ENCODE measurements at regions not wholly inside any gene's neighbourhood (a gene's known extent, or its start where the extent isn't known, plus 50 kb on each side); places are given as distances from the start of the nearest gene placed in this dataset.

DNA sequence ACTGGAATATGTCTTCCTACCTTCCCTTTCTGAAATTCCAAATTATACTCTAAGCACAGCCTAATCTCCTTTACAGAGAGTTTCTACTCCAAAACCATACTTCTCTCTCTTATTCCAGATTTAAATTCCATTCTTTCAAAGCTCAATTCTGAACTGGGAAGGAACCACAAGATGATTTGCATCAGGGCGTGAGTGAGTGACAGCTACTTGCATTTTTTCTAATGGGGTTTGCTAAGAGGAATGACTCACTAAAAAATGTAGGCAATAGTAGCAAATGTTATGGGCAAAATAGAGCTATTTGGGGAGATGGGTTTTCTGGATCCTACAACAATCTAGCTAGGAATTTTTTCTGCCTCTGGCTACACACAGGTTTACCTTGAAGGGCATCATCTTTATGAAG is 244.6 kb upstream of the PSMD7 start (continued):
- TF ChIP-seq, protein P1, sequence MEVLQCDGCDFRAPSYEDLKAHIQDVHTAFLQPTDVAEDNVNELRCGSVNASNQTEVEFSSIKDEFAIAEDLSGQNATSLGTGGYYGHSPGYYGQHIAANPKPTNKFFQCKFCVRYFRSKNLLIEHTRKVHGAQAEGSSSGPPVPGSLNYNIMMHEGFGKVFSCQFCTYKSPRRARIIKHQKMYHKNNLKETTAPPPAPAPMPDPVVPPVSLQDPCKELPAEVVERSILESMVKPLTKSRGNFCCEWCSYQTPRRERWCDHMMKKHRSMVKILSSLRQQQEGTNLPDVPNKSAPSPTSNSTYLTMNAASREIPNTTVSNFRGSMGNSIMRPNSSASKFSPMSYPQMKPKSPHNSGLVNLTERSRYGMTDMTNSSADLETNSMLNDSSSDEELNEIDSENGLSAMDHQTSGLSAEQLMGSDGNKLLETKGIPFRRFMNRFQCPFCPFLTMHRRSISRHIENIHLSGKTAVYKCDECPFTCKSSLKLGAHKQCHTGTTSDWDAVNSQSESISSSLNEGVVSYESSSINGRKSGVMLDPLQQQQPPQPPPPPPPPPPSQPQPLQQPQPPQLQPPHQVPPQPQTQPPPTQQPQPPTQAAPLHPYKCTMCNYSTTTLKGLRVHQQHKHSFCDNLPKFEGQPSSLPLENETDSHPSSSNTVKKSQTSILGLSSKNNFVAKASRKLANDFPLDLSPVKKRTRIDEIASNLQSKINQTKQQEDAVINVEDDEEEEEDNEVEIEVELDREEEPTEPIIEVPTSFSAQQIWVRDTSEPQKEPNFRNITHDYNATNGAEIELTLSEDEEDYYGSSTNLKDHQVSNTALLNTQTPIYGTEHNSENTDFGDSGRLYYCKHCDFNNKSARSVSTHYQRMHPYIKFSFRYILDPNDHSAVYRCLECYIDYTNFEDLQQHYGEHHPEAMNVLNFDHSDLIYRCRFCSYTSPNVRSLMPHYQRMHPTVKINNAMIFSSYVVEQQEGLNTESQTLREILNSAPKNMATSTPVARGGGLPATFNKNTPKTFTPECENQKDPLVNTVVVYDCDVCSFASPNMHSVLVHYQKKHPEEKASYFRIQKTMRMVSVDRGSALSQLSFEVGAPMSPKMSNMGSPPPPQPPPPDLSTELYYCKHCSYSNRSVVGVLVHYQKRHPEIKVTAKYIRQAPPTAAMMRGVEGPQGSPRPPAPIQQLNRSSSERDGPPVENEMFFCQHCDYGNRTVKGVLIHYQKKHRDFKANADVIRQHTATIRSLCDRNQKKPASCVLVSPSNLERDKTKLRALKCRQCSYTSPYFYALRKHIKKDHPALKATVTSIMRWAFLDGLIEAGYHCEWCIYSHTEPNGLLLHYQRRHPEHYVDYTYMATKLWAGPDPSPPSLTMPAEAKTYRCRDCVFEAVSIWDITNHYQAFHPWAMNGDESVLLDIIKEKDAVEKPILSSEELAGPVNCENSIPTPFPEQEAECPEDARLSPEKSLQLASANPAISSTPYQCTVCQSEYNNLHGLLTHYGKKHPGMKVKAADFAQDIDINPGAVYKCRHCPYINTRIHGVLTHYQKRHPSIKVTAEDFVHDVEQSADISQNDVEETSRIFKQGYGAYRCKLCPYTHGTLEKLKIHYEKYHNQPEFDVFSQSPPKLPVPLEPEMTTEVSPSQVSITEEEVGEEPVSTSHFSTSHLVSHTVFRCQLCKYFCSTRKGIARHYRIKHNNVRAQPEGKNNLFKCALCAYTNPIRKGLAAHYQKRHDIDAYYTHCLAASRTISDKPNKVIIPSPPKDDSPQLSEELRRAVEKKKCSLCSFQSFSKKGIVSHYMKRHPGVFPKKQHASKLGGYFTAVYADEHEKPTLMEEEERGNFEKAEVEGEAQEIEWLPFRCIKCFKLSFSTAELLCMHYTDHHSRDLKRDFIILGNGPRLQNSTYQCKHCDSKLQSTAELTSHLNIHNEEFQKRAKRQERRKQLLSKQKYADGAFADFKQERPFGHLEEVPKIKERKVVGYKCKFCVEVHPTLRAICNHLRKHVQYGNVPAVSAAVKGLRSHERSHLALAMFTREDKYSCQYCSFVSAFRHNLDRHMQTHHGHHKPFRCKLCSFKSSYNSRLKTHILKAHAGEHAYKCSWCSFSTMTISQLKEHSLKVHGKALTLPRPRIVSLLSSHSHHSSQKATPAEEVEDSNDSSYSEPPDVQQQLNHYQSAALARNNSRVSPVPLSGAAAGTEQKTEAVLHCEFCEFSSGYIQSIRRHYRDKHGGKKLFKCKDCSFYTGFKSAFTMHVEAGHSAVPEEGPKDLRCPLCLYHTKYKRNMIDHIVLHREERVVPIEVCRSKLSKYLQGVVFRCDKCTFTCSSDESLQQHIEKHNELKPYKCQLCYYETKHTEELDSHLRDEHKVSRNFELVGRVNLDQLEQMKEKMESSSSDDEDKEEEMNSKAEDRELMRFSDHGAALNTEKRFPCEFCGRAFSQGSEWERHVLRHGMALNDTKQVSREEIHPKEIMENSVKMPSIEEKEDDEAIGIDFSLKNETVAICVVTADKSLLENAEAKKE (CRISPR knock-in tag; IDR thresholded peaks at IDR 0.05), result no peak
- TF ChIP-seq ZNF331 (CRISPR knock-in tag; IDR thresholded peaks at IDR 0.05; ENCODE audit: low read depth), result no peak
- TF ChIP-seq ZNF114 (CRISPR knock-in tag; IDR thresholded peaks at IDR 0.05), result no peak
- TF ChIP-seq EZH2phosphoT487 (IDR thresholded peaks at IDR 0.05; ENCODE audit: unreplicated experiment), result no peak
- no peak for TF ChIP-seq STAT1 (IDR thresholded peaks at IDR 0.05; ENCODE audit: unreplicated experiment)
- TF ChIP-seq, protein P2, sequence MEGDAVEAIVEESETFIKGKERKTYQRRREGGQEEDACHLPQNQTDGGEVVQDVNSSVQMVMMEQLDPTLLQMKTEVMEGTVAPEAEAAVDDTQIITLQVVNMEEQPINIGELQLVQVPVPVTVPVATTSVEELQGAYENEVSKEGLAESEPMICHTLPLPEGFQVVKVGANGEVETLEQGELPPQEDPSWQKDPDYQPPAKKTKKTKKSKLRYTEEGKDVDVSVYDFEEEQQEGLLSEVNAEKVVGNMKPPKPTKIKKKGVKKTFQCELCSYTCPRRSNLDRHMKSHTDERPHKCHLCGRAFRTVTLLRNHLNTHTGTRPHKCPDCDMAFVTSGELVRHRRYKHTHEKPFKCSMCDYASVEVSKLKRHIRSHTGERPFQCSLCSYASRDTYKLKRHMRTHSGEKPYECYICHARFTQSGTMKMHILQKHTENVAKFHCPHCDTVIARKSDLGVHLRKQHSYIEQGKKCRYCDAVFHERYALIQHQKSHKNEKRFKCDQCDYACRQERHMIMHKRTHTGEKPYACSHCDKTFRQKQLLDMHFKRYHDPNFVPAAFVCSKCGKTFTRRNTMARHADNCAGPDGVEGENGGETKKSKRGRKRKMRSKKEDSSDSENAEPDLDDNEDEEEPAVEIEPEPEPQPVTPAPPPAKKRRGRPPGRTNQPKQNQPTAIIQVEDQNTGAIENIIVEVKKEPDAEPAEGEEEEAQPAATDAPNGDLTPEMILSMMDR (conservative IDR thresholded peaks at IDR 0.05; ENCODE audit: low read depth in 2 of 2), result no peak
- TF ChIP-seq, protein P3, sequence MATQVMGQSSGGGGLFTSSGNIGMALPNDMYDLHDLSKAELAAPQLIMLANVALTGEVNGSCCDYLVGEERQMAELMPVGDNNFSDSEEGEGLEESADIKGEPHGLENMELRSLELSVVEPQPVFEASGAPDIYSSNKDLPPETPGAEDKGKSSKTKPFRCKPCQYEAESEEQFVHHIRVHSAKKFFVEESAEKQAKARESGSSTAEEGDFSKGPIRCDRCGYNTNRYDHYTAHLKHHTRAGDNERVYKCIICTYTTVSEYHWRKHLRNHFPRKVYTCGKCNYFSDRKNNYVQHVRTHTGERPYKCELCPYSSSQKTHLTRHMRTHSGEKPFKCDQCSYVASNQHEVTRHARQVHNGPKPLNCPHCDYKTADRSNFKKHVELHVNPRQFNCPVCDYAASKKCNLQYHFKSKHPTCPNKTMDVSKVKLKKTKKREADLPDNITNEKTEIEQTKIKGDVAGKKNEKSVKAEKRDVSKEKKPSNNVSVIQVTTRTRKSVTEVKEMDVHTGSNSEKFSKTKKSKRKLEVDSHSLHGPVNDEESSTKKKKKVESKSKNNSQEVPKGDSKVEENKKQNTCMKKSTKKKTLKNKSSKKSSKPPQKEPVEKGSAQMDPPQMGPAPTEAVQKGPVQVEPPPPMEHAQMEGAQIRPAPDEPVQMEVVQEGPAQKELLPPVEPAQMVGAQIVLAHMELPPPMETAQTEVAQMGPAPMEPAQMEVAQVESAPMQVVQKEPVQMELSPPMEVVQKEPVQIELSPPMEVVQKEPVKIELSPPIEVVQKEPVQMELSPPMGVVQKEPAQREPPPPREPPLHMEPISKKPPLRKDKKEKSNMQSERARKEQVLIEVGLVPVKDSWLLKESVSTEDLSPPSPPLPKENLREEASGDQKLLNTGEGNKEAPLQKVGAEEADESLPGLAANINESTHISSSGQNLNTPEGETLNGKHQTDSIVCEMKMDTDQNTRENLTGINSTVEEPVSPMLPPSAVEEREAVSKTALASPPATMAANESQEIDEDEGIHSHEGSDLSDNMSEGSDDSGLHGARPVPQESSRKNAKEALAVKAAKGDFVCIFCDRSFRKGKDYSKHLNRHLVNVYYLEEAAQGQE (IDR thresholded peaks at IDR 0.05; ENCODE audit: unreplicated experiment), result no peak
- TF ChIP-seq JUNB (IDR thresholded peaks at IDR 0.05; ENCODE audit: unreplicated experiment), result no peak
- TF ChIP-seq, protein P4, sequence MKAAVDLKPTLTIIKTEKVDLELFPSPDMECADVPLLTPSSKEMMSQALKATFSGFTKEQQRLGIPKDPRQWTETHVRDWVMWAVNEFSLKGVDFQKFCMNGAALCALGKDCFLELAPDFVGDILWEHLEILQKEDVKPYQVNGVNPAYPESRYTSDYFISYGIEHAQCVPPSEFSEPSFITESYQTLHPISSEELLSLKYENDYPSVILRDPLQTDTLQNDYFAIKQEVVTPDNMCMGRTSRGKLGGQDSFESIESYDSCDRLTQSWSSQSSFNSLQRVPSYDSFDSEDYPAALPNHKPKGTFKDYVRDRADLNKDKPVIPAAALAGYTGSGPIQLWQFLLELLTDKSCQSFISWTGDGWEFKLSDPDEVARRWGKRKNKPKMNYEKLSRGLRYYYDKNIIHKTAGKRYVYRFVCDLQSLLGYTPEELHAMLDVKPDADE (IDR thresholded peaks at IDR 0.05), result no peak
